ENCODE measurements at regions not wholly inside any gene's neighbourhood (a gene's known extent, or its start where the extent isn't known, plus 50 kb on each side); places are given as distances from the start of the nearest gene placed in this dataset.

DNA sequence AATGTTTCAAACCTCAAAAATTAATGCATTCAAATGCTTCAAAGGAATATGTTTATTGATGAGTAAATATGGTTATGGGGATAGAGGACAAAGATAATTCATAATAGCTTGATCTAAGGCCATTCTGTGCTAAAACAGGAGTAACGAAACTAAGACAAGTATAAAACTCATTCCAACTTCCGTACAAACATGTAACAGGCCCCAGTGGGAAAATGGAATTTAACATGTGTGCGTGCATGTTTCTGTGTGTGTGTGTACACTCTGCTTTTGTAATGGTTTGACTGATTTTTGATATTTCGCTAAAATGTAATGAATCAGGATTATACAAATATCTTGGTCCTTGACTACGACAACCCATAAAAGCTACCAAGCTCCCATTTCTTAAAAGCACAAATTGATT lies 91.0 kb downstream of the KLF12 start:
- no peak for DNase-seq (ENCODE audit: low read depth)

DNA sequence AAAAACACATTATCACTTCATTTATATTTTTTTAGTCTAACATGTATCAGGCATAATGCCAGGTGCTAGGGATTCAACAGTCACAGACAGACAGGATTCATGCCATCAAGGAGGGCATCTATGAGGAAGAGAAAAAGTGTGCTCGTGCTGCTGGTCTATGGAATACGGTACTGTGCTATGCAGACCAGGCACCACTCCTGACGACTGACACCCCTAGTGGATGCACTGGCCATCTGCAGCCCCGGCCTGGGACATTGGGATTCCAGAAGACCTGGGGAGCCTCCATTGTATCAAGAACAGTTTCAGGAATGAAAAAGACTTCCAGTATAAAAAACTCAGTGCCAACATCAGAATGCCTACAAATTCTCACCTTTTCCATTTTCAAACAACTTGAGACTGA lies 94.0 kb downstream of the KLF12 start:
- peak; percentile 55 for DNase-seq (ENCODE audit: low read depth)

DNA sequence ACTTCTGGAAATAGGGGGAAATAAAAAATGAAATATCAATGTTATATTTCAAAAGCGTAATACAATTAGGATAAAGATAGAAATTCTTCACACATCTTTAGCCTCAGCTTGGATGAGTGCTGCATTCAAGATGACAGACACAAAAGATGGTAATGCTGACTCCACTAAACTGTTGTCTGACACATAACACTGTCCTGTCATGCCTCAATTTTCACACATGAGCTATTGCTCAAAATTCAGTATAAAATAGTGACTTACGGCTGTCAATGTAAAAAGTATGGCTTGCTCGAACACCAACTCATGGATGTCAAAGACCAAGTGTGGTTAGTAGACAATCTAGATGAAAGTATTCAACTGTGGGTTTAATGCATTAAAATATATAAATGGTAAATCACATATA lies 94.5 kb downstream of the KLF12 start:
- DNase-seq (ENCODE audit: low read depth), result no peak

DNA sequence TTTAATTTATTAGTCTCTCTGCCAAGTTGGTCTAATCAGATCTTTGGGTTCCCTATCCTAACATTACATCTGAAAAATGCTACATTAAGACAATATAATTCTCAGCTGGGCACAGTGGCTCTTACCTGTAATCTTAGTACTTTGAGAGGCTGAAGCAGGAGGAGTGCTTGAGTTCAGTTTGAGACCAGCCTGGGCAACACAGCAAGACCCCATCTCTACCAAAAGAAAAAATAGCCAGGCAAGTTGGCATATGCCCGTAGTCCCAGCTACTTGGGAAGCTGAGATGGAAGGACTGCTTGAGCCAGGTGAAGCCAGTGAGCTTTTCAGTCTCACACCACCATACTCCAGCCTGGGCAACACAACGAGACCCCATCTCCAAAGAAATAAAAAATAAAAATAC lies 95.0 kb downstream of the KLF12 start:
- DNase-seq (ENCODE audit: low read depth), result no peak

DNA sequence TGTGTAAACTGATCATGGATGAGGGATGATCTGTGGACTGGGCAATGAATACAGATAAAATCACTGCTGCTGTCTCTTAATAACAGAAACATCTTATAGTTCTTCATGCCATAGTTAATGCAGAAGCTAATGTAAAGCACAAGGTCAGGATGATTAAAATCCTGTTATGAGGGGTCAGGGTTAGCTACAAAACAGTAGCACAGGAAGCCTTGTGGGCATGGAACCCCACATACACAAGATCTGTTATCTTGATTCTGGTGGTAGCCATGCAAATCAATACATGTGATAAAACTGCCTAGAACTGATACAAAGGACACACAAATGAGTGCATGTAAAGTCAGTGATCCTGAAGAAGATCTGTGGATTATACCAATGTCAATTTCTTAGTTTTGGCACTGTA lies 96.4 kb downstream of the KLF12 start:
- no peak for DNase-seq (ENCODE audit: low read depth)

DNA sequence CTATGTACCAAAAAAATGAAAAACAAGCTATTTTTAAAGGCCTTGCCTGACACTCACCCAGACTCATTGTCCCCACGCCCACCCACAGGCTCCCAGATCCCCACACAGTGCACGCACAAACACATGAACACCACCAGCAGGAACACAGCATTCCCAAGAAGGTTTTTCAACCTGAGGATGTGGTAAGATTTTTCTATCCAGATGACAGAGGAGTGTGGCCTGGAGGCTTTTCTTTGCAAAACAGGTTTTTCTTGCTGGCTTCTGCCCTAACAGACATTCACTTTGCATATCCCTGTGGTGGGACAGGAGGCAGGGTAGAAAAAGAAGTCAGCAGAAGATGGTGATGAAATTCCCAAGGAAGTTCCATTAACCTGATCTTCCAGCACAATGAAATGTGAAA lies 97.8 kb downstream of the KLF12 start:
- DNase-seq (ENCODE audit: low read depth), result no peak

DNA sequence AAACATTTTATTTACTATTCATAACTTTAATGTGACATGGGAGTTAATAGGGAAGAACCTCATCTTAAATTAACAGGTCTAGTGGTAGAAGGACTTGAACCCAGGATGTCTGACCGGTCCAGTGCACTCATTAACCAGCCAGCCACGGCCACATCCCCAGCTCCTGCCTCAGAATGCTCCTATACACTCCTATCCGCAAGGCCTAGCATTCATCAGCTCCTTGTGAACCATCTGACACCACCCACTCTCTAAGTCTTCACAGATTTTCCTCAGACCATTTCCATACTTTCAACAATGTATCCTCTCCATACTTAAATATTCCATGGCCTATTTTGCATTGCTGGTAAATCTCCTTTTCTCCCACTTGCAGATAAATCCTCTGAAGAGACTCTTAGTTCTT lies 98.3 kb downstream of the KLF12 start:
- no peak for DNase-seq (ENCODE audit: low read depth)

DNA sequence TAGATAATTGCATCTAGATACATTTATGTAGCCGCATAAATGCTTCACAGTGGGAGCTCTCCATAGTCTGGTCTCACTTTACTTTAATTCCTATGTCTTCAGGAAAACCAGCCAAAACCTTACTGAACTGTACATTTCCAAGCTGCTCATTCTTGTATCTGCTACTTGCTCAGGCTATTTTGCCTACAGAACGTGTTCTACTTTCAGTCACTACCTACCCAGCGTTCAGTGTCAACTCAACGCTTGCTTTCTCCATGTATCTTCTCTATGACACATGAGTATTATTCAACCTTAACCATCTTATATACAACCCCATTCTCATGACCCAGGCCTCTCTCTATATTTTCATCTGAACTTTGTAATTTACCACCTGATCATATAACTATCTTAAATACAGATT lies 101.9 kb downstream of the KLF12 start:
- no peak for DNase-seq (ENCODE audit: low read depth)

DNA sequence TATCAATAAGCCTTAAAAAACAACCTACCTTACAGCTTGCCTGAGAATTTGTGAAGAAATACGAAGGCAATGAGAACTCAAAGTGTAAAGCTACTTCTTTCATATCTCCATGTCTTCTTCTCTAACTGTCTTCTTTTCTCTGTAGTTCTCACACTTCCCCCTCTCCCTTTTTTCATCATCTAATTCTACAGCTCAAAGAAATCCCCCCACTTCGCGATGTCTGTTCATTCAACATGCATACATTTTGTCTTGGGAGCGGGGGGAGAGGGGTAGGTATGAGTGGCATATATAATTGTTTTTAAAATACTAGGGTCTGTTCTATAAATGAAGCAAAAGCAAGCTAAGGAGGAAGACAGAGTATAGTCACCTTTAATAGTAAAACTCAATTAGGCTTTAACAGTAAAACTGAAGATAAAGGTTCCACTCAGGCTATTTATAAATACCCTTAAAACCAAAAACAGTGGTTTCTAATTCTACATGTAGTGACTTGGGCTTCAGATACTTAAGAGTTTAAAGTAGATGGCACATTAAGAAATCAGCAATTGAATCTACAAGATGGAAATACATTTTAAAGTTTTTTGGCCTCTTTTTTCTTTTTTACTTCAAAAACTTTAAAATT lies 106.9 kb downstream of the KLF12 start:
- no peak for DNase-seq (ENCODE audit: low read depth)

DNA sequence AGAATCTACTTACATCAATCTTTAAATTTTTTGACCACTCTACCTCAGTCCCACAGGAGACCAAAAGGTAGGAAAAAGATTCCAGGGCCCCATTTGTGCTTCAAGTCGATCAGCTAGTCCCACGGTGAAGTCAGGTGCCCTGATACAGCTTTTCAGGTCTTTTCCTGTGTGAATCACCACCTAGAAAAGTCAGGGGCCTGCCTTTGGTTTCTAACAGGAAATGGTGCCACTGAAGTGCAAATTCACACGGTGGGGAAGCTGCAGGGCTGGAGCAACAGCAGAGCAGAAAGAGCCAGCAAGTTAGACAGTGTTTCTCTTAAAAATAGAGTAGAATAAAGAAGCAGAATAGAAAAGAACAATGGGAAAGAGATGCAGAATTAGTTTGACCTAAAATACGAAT lies 107.5 kb downstream of the KLF12 start:
- no peak for DNase-seq (ENCODE audit: low read depth)

DNA sequence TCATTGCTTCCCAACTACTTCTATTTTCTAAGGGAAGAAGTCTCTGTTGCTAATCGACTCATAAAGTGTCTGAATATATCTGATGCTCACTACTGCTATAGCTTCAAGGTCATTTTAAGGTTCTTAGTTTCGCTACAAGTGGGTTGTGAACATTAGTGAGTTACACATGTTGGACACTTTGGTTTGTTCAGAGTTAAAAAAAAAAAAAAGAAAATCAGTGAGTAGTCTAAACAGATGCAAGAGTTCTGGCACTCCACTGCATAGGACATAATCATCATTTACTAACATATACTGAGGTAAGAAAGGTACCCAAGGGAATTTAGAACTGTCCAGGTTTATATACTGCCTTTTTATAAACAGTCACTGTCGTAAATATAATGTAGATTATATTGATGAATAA lies 108.8 kb downstream of the KLF12 start:
- DNase-seq (ENCODE audit: low read depth), result no peak

DNA sequence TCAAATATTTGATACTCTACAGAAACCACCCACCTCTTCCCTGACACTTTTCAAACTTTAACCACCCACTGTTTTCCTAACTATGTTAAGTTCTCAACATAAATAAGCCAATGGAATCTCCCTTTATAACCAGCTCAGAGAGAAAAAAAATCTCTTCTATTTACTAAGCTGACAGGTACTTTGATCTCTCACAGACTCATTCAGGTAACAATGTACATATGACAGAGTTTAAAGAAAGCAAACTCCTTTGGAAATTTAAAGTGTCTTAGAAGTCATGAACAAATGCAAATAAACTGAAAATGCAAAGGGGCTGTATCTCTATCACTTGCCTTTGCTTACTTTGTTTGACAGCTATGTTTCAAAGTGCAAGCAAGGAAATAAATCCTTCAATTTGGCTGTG lies 109.3 kb downstream of the KLF12 start:
- no peak for DNase-seq (ENCODE audit: low read depth)

DNA sequence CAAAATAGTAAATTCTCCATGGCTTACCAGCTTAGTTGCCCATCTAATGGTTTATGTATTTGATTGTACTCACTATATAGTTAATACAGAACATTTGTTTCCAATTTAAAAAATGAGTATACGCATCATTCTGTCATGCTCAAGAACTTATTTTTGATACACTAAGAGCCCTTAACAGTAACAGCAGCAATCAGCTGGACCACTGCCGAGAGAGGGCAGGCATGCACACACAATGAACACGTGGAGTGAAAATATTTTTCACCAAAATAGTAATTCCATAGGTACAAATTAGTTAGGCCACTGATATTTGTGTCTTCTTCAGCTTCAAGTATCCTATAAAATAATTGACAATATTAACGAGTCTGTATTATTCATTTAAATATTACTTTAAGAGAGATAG lies 109.9 kb downstream of the KLF12 start:
- DNase-seq (ENCODE audit: low read depth), result no peak

DNA sequence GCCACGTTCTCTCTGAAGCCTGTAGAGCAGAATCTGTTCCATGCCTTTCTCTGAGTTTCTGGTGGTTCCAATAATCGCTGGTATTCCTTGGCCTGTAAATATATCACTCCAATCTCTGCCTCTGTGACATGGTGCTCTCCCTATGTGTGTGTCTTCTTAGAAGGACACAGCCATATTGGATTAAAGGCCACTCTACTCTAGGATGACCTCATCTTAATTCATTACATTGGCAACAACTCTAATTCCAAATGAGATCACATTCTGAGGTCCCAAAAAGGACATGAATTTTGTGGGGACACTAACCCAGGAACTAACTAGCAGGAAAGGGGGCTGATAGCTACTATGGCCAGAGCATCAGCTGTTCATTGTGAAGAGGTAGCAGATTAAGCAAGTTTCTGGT lies 110.7 kb downstream of the KLF12 start:
- no peak for DNase-seq (ENCODE audit: low read depth)

DNA sequence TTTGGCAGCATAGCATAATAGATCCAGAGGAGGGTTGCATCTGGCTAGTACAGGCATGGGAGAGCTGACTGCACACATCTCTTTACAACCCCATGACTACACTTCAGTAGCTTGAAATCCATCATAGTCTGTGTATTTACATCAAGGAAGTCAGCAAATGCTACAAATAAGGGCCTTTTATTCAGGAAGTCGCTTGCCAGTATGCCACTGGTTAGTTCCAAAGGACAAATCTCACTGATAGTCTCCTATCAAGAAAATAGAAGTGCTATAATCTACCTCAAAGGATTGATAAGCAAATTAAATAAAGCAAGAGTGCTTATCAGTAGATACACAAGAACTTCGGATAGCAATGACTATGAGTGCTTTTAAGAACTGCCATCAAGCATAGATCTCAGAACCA lies 112.7 kb downstream of the KLF12 start:
- DNase-seq (ENCODE audit: low read depth), result no peak

DNA sequence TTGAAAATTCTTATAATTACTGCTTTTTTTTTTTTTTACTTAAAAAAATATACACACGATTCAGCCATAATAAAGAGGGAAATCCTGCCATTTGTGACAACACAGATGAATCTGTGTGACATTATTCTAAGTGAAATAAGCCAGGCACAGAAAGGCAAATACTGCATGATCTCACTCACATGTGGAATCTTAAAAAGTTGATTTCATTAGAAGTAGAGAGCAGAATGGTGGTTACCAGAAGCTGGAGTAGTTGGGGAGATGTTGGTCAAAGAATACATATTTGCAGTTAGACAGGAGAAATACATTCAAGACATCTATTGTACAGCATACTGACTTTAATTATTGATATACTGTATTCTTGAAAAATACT lies 116.2 kb downstream of the KLF12 start:
- no peak for DNase-seq (ENCODE audit: low read depth)

DNA sequence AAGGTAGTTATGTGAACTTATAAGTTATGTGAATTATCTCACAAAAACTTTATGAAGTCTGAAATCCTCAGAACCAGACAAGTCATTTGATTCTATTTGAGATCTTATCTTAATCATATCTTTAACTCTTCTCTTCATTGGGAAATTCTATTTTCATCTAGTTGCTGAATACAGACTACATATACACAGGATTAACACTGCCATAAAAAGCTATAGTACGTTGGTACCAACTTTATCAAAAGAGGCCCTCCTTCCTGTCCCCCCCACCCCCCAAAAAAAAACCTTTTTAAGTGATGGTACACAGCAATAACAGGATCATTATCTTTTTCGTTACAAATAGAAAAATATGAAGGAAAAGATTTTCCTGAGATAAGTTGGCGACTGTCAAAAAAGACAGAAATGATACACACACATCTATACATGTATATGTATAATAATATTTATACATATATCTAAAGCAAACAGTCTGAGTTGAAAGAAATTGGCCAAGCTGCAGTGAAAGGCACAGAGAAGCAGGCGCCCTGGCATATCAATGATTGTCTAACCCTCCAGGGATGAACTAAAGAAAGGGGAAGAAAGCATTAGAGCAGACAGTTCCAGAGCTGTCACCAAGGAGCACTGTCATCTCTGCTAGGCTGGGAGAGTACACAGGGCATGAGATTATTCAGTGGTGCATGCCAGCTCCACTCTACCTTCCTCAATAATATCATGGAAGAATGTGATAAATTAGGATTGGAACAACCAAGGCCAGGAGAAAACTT lies 116.7 kb downstream of the KLF12 start:
- no peak for DNase-seq (ENCODE audit: low read depth)

DNA sequence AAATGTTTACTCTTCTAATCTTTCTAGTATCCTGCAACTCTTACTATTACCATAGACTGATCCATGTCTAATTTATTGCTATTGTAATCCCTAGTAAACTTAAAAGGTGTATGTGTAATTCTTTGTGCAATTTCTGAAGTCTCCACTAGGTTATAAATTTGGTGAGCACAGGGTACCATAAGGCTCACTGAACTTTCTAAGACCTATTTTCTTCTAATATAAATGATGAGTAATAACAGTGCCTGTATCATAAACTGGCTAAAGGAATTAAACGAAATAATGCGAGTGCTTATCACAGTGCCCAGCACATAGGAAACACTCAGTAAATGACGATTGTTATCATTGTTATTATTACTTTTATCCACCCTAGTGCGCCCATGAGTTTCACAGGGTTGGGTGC lies 119.1 kb downstream of the KLF12 start:
- no peak for DNase-seq (ENCODE audit: low read depth)

DNA sequence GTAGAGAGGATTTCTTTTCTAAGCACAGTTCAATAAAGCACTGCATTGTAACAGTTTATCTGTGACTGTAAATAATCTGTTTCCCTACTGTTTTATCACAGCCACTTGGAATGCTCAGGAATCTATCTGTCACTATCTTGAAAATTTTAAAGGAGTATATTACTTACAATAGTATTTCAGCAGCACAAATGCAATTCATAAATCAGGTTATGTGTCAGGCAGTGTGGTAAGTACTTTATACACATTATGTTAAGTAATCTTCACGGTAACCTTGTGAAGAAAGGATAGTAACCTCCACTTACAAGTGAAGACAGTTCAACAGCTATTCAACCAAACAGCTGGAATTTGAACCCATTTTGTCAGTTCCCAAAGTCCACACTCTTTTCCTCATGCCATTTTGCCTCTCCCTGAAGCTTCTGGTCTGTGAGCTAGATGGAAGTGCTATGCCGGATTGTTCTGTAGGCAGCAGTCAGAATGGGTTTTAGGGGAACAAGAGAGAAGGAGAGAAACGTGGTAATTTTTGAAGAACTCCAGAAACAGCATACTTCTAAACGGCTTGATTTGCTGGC lies 125.0 kb downstream of the KLF12 start:
- no peak for DNase-seq (ENCODE audit: low read depth)

DNA sequence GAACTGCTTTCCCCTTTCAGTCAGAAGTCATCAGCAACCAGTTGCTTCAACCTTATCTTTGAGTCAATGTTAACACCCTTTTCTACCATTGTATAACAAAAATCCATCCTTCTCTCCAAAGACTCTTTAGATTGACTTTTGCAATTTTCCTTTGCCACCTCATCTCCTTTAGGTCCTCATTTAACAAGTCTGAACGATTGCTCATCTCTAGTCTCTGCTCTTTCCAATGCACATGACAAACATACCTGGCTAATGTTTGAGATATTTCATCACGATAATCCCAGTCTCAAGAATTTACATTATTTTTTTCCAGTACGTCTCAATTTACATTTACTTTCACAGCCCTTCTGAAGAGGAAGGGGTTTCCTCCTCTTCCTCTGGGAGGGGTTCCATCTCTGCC lies 127.5 kb downstream of the KLF12 start:
- no peak for DNase-seq (ENCODE audit: low read depth)

DNA sequence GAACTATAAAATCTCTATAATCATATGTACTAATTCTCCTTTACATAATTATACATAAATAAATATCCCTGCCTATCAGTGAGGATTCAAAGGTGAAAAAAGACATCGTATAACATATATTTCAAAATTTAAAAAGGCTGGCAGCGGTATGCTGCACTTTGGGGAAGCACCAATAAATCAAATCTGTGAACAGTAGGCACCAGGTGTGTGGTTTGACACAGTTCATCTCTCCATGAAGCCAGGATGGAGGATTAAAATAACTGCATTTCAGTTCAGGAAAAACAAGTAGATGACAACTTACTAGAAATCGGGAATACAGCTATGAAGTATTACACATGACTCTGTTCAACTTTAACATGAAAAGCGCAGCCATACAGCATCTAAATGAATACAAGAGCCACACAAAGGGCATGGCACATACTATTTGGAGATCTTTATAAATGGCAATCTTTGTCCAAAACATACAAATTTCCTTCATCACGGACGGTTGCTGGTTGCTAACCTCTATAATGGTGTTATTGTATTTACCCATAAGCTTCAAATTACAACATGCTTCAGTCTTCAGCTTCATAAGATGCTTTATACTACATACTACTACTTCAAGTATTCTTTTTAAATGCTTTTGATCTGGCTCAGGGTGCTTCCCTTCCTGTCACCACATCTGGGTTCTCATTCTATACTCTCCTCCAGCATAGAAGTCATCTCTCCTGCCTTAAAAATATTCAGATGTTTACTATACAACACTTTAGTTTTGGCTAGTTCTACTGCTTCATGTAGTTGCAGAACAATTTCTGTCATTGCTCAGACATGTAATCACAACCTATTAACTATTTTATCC lies 128.7 kb downstream of the KLF12 start:
- DNase-seq (ENCODE audit: low read depth), result peak; percentile 4

DNA sequence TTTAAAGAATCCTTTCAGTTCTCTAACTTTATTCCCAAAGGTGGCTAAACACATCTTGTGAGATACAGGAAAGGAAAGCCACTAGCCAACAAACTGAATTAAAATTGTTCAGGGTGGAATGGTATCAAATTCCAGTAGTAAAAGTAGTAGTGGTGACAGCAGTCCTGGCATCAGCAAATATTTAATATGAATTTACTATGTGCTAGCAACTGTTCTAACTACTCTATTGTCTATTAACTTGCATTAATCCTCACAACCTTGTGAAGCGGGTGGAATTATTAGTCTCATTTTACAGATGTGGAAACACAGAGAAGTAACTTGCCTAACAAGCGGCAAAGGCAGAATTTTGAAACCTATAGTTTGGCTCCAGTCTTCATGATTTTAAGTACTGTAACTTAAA lies 130.1 kb downstream of the KLF12 start:
- DNase-seq (ENCODE audit: low read depth), result no peak

DNA sequence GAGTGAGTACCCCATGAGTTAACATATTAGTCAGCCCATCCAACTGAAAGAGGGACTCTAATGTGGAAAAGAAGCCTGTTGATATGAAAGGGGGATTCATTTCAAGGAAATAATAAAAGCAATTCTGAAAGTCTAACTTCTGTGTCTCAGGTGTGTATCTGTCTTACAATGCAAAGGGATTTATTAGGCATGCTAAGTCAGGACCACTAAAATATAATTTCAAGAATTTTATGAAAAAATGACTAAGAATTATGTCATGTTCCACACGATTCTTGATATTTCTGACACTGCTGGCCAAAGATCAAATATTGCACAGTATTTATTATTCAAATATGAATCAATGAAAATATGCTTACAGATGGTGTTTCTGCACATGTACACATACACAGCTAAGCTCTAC lies 130.8 kb downstream of the KLF12 start:
- no peak for DNase-seq (ENCODE audit: low read depth)

All from RPMI7951 (cell line).